Glomerular visceral epithelial cell (primary cell): ENCODE measurements at regions not wholly inside any gene's neighbourhood (a gene's known extent, or its start where the extent isn't known, plus 50 kb on each side); places are given as distances from the start of the nearest gene placed in this dataset.

Experiments
- DNase-seq: peaks from one replicate; pipeline ENCODE4 v3.0.0-alpha.2; 2016; ENCODE audit errors: extremely low spot score

GRCh38 chr6:19324376-19324775 lies 512.8 kb upstream of the ID4 start:
- DNase-seq = no peak

GRCh38 chr6:19325335-19325789 lies 511.8 kb upstream of the ID4 start:
- DNase-seq = no peak

GRCh38 chr6:19327241-19327640 lies 509.9 kb upstream of the ID4 start:
- DNase-seq = no peak

GRCh38 chr6:19327661-19328060 lies 509.5 kb upstream of the ID4 start:
- DNase-seq = peak; percentile 1

GRCh38 chr6:19329078-19329477 lies 508.1 kb upstream of the ID4 start:
- DNase-seq = no peak

GRCh38 chr6:19331089-19331488 lies 506.1 kb upstream of the ID4 start:
- DNase-seq = no peak

- no peak for DNase-seq
Observed at GRCh38 chr6:19332806-19333460, 504.2 kb upstream of the ID4 start.

- no peak for DNase-seq
Observed at GRCh38 chr6:19333936-19334335, 503.2 kb upstream of the ID4 start.

GRCh38 chr6:19336579-19336978 lies 500.6 kb upstream of the ID4 start:
- DNase-seq = no peak

- no peak for DNase-seq
Observed at GRCh38 chr6:19337101-19337500, 500.1 kb upstream of the ID4 start.

- no peak for DNase-seq
Observed at GRCh38 chr6:19342616-19343015, 494.6 kb upstream of the ID4 start.

GRCh38 chr6:19349429-19349828 lies 487.7 kb upstream of the ID4 start:
- DNase-seq = no peak

GRCh38 chr6:19354181-19354580 lies 483.0 kb upstream of the ID4 start:
- DNase-seq = no peak

- no peak for DNase-seq
Observed at GRCh38 chr6:19356692-19357091, 480.5 kb upstream of the ID4 start.

GRCh38 chr6:19362396-19362795 lies 474.8 kb upstream of the ID4 start:
- DNase-seq = no peak

GRCh38 chr6:19368511-19368910 lies 468.7 kb upstream of the ID4 start:
- no peak for DNase-seq

- DNase-seq = no peak
Observed at GRCh38 chr6:19369785-19370184, 467.4 kb upstream of the ID4 start.

- no peak for DNase-seq
Observed at GRCh38 chr6:19370831-19371230, 466.3 kb upstream of the ID4 start.

GRCh38 chr6:19375613-19376012 lies 461.6 kb upstream of the ID4 start:
- no peak for DNase-seq

- DNase-seq = no peak
Observed at GRCh38 chr6:19377722-19378121, 459.4 kb upstream of the ID4 start.

GRCh38 chr6:19380293-19380692 lies 456.9 kb upstream of the ID4 start:
- DNase-seq = no peak

- DNase-seq = no peak
Observed at GRCh38 chr6:19382676-19383075, 454.5 kb upstream of the ID4 start.

GRCh38 chr6:19391926-19392325 lies 445.2 kb upstream of the ID4 start:
- DNase-seq = no peak

- DNase-seq = no peak
Observed at GRCh38 chr6:19394051-19394450, 443.1 kb upstream of the ID4 start.
